HCT116 (cell line): ENCODE measurements at regions not wholly inside any gene's neighbourhood (a gene's known extent, or its start where the extent isn't known, plus 50 kb on each side); places are given as distances from the start of the nearest gene placed in this dataset.

Experiments
- ATAC-seq: fragments of 200-7000 bp; cut with Tn5 transposase; 2 replicates; pipeline ENCODE4 v1.9.1; 2020; ENCODE audit warnings: mild to moderate bottlenecking, moderate library complexity
- BruUV-seq: library from RNA; stranded (reverse); fragments of 400-500 nt; replicated peaks from 2 replicates; lab custom pipeline; 2021; lab: Mats Ljungman, UMichigan
- CTCF ChIA-PET: fragments of 300-600 bp; sonication (Branson Sonifier 250); formaldehyde crosslinking; loops from one replicate; lab custom pipeline; 2021; ENCODE audit warnings: antibody characterized with exemption; lab: Charles Lee
- POLR2A ChIA-PET: fragments of 300-600, 350-600 bp; sonication (Branson Sonifier 250); formaldehyde crosslinking; loops from one replicate; lab custom pipeline; 2021; ENCODE audit warnings: antibody characterized with exemption; lab: Charles Lee
- RAD21 ChIA-PET, 2 experiments: fragments of 300-600 bp; sonication (Branson Sonifier 250); formaldehyde crosslinking; loops; one replicate each; lab custom pipeline; 2023; ENCODE audit warnings: low total read pairs in 2 of 2; ENCODE audit not compliant: uncharacterized antibody in 2 of 2, unreplicated experiment in 2 of 2, low non-redundant PET in 1 of 2; lab: Charles Lee
- DNase-seq: peaks from one replicate; pipeline ENCODE4 v3.0.0-alpha.2; 2010; ENCODE audit warnings: low read depth, low spot score
- H2AFZ ChIP-seq: fragments of 200-600 bp; shearing (Covaris generic), sonication (generic); 2 replicates; pipeline ENCODE4 v1.6.1; 2017; ENCODE audit warnings: low read depth, mixed run types, mixed read lengths, antibody characterized with exemption, low read length; ENCODE audit not compliant: poor library complexity, severe bottlenecking
- H3K27ac ChIP-seq: 2 replicates; pipeline ENCODE4 v1.5.1; 2012; ENCODE audit warnings: low read depth, low read length
- H3K27me3 ChIP-seq: fragments of 200-600 bp; sonication (generic); 2 replicates; pipeline ENCODE4 v1.6.1; 2016; ENCODE audit warnings: mixed run types, low read length, mixed read lengths; ENCODE audit not compliant: insufficient read depth
- H3K36me3 ChIP-seq, 2 experiments: fragments of 200-500 bp in 1 of 2; fragments of 200-600 bp in 1 of 2; sonication (Bioruptor generic) in 1 of 2; sonication (generic) in 1 of 2; 2 replicates each; pipeline versions ENCODE4 v1.5.1 to v1.6.1; 2014 to 2016; ENCODE audit warnings: low read length in 2 of 2, inconsistent platforms in 1 of 2, mixed read lengths in 1 of 2, mixed run types in 1 of 2; ENCODE audit not compliant: insufficient read depth in 2 of 2, control insufficient read depth in 1 of 2
- H3K4me1 ChIP-seq, 2 experiments: fragments of 200-600 bp in 1 of 2; sonication (generic) in 1 of 2; 2 replicates each; pipeline versions ENCODE4 v1.5.1 to v1.6.1; 2012 to 2017; ENCODE audit warnings: low read length in 2 of 2, inconsistent platforms in 1 of 2, mild to moderate bottlenecking in 1 of 2, mixed read lengths in 1 of 2, mixed run types in 1 of 2, moderate library complexity in 1 of 2; ENCODE audit not compliant: insufficient read depth in 2 of 2, control insufficient read depth in 1 of 2
- H3K4me2 ChIP-seq: fragments of 200-600 bp; sonication (generic); 2 replicates; pipeline ENCODE4 v1.6.1; 2017; ENCODE audit warnings: mixed run types, low read length, mixed read lengths
- H3K4me3 ChIP-seq, 2 experiments: fragments of 200-600 bp in 1 of 2; sonication (generic) in 1 of 2; replicated peaks in 1 of 2; 2 replicates each; pipeline ENCODE4 v1.5.1; 2011 to 2016; ENCODE audit warnings: low read length in 2 of 2, control low read depth in 1 of 2, low read depth in 1 of 2, mild to moderate bottlenecking in 1 of 2, mixed read lengths in 1 of 2, mixed run types in 1 of 2
- H3K79me2 ChIP-seq: fragments of 200-600 bp; sonication (generic); 2 replicates; pipeline ENCODE4 v1.6.1; 2017; ENCODE audit warnings: mild to moderate bottlenecking, mixed run types, low read length, moderate library complexity, mixed read lengths; ENCODE audit not compliant: insufficient read depth
- H3K9ac ChIP-seq: fragments of 200-600 bp; sonication (generic); 2 replicates; pipeline ENCODE4 v1.6.1; 2016; ENCODE audit warnings: low read length, mixed read lengths
- H3K9me2 ChIP-seq: fragments of 200-600 bp; sonication (generic), shearing (Covaris generic); 2 replicates; pipeline ENCODE4 v1.6.1; 2017; ENCODE audit warnings: mixed run types, mild to moderate bottlenecking, moderate library complexity; ENCODE audit not compliant: insufficient read depth
- H3K9me3 ChIP-seq, 2 experiments: fragments of 200-500 bp in 1 of 2; fragments of 200-600 bp in 1 of 2; sonication (Bioruptor generic) in 1 of 2; sonication (generic) in 1 of 2; 2 replicates each; pipeline ENCODE4 v1.6.1; 2014 to 2017; ENCODE audit warnings: low read length in 2 of 2, mixed read lengths in 2 of 2, inconsistent platforms in 1 of 2, low read depth in 1 of 2, mild to moderate bottlenecking in 1 of 2, mixed run types in 1 of 2, moderate library complexity in 1 of 2; ENCODE audit not compliant: control insufficient read depth in 1 of 2, insufficient read depth in 1 of 2
- H4K20me1 ChIP-seq: fragments of 200-600 bp; sonication (generic), shearing (Covaris generic); 2 replicates; pipeline ENCODE4 v1.6.1; 2017; ENCODE audit warnings: mixed run types, mild to moderate bottlenecking, moderate library complexity; ENCODE audit not compliant: insufficient read depth
- CBX3 ChIP-seq: IDR thresholded peaks from 2 replicates; pipeline ENCODE4 v1.6.1; 2012; ENCODE audit warnings: low read depth
- EGR1 ChIP-seq: IDR thresholded peaks from 2 replicates; pipeline ENCODE4 v1.6.1; 2012; ENCODE audit warnings: low read depth
- EZH2 ChIP-seq: fragments of 200-600 bp; sonication (generic); IDR thresholded peaks from 2 replicates; pipeline ENCODE4 v1.6.1; 2017; ENCODE audit warnings: antibody characterized with exemption, mixed run types
- JUND ChIP-seq: IDR thresholded peaks from 2 replicates; pipeline ENCODE4 v1.6.1; 2012
- POLR2A ChIP-seq: IDR thresholded peaks from 2 replicates; pipeline ENCODE4 v1.7.0; 2011; ENCODE audit warnings: borderline replicate concordance; ENCODE audit not compliant: insufficient read depth, insufficient read length; ENCODE audit errors: extremely low read depth
- RAD21 ChIP-seq: IDR thresholded peaks from 2 replicates; pipeline ENCODE4 v1.6.1; 2012; ENCODE audit warnings: low read depth, mild to moderate bottlenecking
- SP1 ChIP-seq: IDR thresholded peaks from 2 replicates; pipeline ENCODE4 v1.6.1; 2012; ENCODE audit warnings: low read depth
- SRF ChIP-seq: IDR thresholded peaks from 2 replicates; pipeline ENCODE4 v1.6.1; 2012; ENCODE audit warnings: low read depth
- YY1 ChIP-seq: IDR thresholded peaks from 2 replicates; pipeline ENCODE4 v1.6.1; 2011; ENCODE audit warnings: low read length, low read depth, moderate library complexity, mild to moderate bottlenecking; ENCODE audit not compliant: insufficient replicate concordance; ENCODE audit errors: extremely low read depth
- ZFX ChIP-seq: fragments of 450-650 bp; IDR thresholded peaks from 2 replicates; pipeline ENCODE4 v1.6.1; 2017
- ZNF274 ChIP-seq: fragments of 200-500 bp; sonication (Bioruptor generic); IDR thresholded peaks from 2 replicates; pipeline ENCODE4 v1.6.1; 2014; ENCODE audit warnings: mild to moderate bottlenecking, low read depth, low read length, inconsistent platforms
- intact Hi-C: fragments of 100-400 bp; cut with micrococcal nuclease; formaldehyde crosslinking; loops from 2 replicates; pipeline ENCODE4 v1.10.0; 2022
- TF ChIP-seq, protein P1 (sequence below): IDR thresholded peaks from 2 replicates; pipeline ENCODE4 v1.6.1; 2012
- TF ChIP-seq, protein P2 (sequence below): IDR thresholded peaks from 2 replicates; pipeline ENCODE4 v1.6.1; 2011; ENCODE audit warnings: mild to moderate bottlenecking, low read length, moderate library complexity; ENCODE audit not compliant: insufficient replicate concordance; ENCODE audit errors: extremely low read depth
- TF ChIP-seq, protein P3 (sequence below): IDR thresholded peaks from 2 replicates; pipeline ENCODE4 v1.6.1; 2012; ENCODE audit warnings: low read depth
- TF ChIP-seq, protein P4 (sequence below), 3 experiments: fragments of 200-600 bp in 1 of 3; sonication (generic) in 1 of 3; IDR thresholded peaks in 2 of 3; conservative IDR thresholded peaks in 1 of 3; 2 replicates each; pipeline ENCODE4 v1.5.1; 2012 to 2017; ENCODE audit warnings: low read depth in 2 of 3, low read length in 2 of 3, antibody characterized with exemption in 1 of 3, borderline replicate concordance in 1 of 3, control low read depth in 1 of 3, mild to moderate bottlenecking in 1 of 3, mixed read lengths in 1 of 3, mixed run types in 1 of 3, moderate library complexity in 1 of 3; ENCODE audit not compliant: insufficient read depth in 1 of 3

DNA sequence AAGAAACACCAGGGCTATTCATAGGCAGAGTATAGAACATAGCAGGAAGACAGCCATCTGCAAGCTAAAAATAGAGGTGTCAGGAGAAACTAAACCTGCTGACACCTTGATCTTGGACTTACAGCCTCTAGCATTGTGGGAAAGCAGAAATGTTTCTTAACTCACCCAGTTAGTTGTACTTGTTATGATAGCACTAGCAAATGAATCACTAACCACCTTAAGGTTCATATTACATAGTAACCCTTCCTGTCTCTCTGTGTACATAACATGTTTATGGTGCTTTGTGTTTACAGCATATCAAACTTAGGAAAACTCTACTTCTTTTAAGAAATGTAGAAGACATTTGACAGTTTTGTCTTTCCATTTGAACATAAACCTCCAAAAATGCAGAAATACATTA lies 1031.3 kb downstream of the FSCB start:
- Histone ChIP-seq H4K20me1 (no peaks in the 10 kb centered on the region), H3K27me3 (no peaks in the 10 kb centered on the region), H3K4me1 (no peaks in the 10 kb centered on the region), H3K4me2 (no peak overlapping the region), H3K79me2 (no peaks in the 10 kb centered on the region), H3K4me3 (no peak overlapping the region), H3K27ac (no peak overlapping the region), H3K9me2 (no peaks in the 10 kb centered on the region), H3K9ac (no peak overlapping the region), H3K36me3 (no peaks in the 10 kb centered on the region), H2AFZ (no peak overlapping the region), H3K9me3 (peaks cover 0 to 6% of the 10 kb centered on the region in 2 experiments; a peak in 2 of 4 replicates)
- ATAC-seq (no peak), DNase-seq (no peak)
- ChIA-PET CTCF (no interaction called here), POLR2A (no interaction called here), RAD21 (no interaction called here)
- intact Hi-C loops, result no loop called here
- BruUV-seq, result no TSS peak
- TF ChIP-seq RAD21 (no peak), YY1 (no peak)
- TF ChIP-seq, protein P1, sequence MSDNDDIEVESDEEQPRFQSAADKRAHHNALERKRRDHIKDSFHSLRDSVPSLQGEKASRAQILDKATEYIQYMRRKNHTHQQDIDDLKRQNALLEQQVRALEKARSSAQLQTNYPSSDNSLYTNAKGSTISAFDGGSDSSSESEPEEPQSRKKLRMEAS, result no peak

DNA sequence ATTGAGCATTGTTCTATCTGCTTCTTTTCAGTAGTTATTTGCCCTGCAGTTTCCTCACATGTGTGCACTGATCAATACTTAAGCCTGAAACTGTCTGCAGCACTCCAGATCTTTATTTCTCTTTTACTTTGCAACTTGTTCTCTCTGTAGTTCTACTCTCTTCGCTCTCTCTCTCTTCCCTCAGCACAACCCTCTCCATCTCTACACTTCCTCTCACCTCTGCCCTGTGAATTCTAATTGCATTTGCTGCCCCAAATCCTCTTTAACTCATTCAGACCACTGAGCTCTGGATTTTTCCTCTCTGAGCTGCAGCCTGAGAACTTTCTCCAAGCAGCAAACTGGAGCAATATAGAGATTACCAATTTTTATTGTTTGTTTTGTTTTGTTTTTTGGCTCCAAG lies 1035.5 kb downstream of the FSCB start:
- RAD21 ChIA-PET, result no interaction called here
- TF ChIP-seq POLR2A (no peak), SP1 (no peak), ZFX (no peak), EZH2 (no peak), SRF (no peak), CBX3 (no peak), JUND (no peak), EGR1 (no peak), RAD21 (no peak), ZNF274 (no peak)
- TF ChIP-seq, protein P2, sequence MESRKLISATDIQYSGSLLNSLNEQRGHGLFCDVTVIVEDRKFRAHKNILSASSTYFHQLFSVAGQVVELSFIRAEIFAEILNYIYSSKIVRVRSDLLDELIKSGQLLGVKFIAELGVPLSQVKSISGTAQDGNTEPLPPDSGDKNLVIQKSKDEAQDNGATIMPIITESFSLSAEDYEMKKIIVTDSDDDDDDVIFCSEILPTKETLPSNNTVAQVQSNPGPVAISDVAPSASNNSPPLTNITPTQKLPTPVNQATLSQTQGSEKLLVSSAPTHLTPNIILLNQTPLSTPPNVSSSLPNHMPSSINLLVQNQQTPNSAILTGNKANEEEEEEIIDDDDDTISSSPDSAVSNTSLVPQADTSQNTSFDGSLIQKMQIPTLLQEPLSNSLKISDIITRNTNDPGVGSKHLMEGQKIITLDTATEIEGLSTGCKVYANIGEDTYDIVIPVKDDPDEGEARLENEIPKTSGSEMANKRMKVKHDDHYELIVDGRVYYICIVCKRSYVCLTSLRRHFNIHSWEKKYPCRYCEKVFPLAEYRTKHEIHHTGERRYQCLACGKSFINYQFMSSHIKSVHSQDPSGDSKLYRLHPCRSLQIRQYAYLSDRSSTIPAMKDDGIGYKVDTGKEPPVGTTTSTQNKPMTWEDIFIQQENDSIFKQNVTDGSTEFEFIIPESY, result no peak
- TF ChIP-seq, protein P3, sequence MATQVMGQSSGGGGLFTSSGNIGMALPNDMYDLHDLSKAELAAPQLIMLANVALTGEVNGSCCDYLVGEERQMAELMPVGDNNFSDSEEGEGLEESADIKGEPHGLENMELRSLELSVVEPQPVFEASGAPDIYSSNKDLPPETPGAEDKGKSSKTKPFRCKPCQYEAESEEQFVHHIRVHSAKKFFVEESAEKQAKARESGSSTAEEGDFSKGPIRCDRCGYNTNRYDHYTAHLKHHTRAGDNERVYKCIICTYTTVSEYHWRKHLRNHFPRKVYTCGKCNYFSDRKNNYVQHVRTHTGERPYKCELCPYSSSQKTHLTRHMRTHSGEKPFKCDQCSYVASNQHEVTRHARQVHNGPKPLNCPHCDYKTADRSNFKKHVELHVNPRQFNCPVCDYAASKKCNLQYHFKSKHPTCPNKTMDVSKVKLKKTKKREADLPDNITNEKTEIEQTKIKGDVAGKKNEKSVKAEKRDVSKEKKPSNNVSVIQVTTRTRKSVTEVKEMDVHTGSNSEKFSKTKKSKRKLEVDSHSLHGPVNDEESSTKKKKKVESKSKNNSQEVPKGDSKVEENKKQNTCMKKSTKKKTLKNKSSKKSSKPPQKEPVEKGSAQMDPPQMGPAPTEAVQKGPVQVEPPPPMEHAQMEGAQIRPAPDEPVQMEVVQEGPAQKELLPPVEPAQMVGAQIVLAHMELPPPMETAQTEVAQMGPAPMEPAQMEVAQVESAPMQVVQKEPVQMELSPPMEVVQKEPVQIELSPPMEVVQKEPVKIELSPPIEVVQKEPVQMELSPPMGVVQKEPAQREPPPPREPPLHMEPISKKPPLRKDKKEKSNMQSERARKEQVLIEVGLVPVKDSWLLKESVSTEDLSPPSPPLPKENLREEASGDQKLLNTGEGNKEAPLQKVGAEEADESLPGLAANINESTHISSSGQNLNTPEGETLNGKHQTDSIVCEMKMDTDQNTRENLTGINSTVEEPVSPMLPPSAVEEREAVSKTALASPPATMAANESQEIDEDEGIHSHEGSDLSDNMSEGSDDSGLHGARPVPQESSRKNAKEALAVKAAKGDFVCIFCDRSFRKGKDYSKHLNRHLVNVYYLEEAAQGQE, result no peak
- TF ChIP-seq, protein P4, sequence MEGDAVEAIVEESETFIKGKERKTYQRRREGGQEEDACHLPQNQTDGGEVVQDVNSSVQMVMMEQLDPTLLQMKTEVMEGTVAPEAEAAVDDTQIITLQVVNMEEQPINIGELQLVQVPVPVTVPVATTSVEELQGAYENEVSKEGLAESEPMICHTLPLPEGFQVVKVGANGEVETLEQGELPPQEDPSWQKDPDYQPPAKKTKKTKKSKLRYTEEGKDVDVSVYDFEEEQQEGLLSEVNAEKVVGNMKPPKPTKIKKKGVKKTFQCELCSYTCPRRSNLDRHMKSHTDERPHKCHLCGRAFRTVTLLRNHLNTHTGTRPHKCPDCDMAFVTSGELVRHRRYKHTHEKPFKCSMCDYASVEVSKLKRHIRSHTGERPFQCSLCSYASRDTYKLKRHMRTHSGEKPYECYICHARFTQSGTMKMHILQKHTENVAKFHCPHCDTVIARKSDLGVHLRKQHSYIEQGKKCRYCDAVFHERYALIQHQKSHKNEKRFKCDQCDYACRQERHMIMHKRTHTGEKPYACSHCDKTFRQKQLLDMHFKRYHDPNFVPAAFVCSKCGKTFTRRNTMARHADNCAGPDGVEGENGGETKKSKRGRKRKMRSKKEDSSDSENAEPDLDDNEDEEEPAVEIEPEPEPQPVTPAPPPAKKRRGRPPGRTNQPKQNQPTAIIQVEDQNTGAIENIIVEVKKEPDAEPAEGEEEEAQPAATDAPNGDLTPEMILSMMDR (IDR thresholded peaks at IDR 0.05 in 2 of 3, conservative IDR thresholded peaks at IDR 0.05 in 1 of 3; ENCODE audit: borderline replicate concordance in 1 of 3, insufficient read depth in 1 of 3, low read depth in 2 of 3, low read length in 2 of 3), result no peak

More for the DNA sequence above, 1035.5 kb downstream of the FSCB start:
- BruUV-seq, result no TSS peak
- Histone ChIP-seq H3K9me2 (no peaks in the 10 kb centered on the region), H4K20me1 (no peaks in the 10 kb centered on the region), H3K27ac (no peak overlapping the region), H3K27me3 (no peaks in the 10 kb centered on the region), H3K4me1 (no peaks in the 10 kb centered on the region), H2AFZ (no peak overlapping the region), H3K4me3 (no peak overlapping the region), H3K79me2 (no peaks in the 10 kb centered on the region), H3K9me3 (peaks cover 0 to 6% of the 10 kb centered on the region in 2 experiments; a peak in 1 of 4 replicates), H3K9ac (no peak overlapping the region), H3K4me2 (no peak overlapping the region), H3K36me3 (no peaks in the 10 kb centered on the region)
- intact Hi-C loops, result no loop called here
- ChIA-PET POLR2A (no interaction called here), CTCF (no interaction called here)
- no peak for DNase-seq
- ATAC-seq, result no peak
